GM21528 (cell line): ENCODE measurements at regions not wholly inside any gene's neighbourhood (a gene's known extent, or its start where the extent isn't known, plus 50 kb on each side); places are given as distances from the start of the nearest gene placed in this dataset.
"Not testable (repeated sequence)": the region's sequence is repeated elsewhere in the genome, so short reads cannot be mapped to it uniquely, and the experiment has no call there.

Source experiments
- ATAC-seq: cut with Tn5 transposase; IDR thresholded peaks from one replicate; pipeline ENCODE4 v1.9.1; 2021; ENCODE audit warnings: mild to moderate bottlenecking, moderate library complexity; ENCODE audit not compliant: unreplicated experiment, low FRiP score

DNA sequence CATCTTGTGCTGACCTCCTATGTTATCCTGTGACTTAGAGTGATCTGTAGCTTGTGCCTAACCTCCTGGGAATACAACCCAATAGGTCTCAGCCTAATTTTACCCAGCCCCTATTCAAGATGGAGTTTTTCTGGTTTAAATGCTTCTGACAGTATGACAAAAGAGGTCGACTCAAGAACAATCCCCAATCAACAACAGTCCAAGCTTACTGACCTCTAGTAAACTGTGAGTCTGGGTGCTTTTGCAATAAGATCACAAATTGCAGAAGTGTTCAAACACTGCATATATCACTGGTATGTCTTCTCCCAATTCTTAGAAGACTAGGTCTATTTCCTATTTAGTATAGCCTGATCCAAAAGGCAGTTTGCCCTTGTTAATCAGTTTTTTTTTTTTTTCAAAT, 323.5 kb upstream of the PTGER4 start:
- no peak for ATAC-seq

DNA sequence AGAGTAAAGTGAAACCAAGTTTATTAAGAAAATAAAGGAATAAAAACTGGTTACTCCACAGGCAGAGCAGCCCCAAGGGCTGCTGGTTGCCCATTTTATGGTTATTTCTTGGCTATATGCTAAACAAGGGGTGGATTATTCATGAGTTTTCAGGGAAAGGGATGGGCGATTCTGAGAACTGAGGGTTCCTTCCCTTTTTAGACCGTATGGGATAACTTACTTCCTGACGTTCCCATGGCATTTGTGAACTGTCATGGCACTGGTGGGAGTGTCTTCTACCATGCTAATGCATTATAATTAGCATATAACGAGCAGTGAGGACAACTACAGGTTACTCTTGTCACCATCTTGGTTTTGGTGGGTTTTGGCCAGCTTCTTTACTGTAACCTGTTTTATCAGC, 323.9 kb upstream of the PTGER4 start:
- no peak for ATAC-seq

DNA sequence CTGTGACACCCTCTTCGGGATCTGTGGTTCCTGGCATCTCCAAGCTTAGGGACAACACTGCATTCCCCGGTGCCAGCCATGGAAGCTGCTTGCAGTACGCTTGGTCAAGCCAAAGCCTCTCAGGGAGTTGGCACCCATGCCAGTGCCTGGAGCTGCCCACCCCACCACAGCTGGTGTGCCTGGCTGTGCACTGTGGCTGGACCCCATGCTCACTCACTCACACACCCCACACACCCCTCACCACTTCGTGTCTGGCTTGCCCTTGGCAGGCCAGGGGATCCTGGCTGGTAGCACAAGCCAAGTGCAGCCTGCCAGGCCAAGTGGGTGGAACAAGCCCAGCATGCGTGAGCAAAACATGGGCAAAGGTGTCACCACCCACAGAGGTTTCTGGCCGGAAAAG, 324.5 kb upstream of the PTGER4 start:
- ATAC-seq = no peak

DNA sequence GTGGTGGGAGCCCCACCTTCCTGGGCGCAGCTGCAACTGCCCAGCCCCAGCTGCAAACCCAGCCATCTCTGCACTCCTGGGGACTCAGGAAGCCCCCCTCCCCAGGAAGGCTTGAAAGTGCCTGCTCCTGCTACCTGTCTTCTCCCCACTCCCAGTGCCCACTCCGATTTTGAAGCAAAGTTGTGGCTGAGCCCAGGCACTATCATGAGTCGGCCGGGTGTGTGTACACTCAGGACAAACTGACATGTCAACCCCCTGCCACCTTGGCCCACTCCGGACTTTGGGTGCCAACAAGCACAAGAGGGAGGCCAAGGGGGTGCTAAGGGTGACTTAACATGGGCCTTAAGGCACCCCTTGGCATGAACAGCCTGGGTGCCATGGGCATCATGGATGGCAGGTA, 325.5 kb upstream of the PTGER4 start:
- ATAC-seq = no peak

DNA sequence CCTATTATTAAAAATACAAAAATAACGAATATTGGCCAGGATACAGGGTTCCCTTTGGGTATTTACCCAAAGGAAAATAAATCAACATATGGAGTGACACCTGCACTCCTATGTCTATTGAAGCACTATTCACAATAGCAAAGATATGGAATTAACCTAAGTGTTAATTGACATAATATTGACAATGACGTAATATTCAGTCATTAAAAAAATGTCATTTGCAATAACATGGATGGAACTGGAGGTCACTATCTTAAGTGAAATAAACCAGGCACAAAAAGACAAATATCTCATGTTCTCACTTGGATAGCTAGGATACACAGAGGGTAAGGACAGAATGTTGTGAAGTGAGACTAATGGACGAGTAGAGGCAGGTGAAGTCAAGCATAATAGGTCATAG, 326.3 kb upstream of the PTGER4 start:
- no peak for ATAC-seq

DNA sequence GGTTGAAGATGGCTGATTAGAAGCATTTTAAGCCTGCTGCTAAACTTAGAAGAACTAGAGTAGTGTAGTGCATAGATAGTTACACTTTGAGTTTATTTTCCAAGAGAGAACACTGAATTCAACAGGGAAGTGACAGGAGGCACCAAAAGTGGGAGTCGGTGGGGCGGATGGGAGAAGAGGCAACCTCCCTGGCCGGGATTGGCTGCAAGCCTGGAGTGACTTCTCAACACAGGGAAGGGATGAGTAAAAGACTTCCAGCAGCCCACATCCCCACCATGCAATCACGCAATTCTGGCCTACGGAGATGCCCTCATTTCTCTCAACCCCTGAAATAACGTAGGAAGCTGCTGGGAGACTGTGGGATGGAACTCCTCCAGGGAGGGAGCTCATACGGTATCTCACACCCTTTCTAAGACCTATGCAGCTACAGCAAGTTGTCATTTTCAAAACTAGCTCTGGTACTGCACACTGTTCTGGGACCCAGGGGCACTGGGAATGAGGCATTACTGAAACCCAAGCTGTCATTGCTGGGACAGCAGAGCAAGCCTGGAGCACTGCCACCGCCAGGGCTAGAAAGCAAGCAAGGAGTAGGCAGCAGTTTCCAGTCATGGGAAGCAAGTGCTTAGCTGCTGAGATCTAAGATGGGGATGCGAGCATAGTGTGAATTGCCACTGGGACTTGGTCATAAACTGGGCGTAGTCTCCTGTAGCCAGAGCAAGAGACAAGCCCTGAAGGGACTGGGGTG, 331.6 kb upstream of the PTGER4 start:
- no peak for ATAC-seq

DNA sequence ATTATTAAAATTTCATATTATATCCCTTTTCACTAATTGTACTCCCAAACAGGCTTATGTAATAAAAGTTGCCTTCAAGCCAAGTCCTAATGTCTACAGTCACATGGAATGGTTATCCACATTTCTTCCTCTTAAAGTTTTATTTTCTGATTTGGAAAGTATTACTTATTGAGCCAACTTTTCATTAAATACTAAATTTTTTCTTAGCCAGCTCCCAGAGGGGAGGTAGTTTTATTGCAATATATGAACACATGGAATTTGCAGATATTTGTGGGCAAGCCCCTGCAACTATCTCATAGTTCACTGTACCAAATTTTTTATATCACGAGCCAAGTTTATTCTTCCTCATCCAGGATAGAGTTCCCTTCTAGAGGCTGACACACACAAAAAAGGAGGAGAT, 332.8 kb upstream of the PTGER4 start:
- ATAC-seq = no peak

DNA sequence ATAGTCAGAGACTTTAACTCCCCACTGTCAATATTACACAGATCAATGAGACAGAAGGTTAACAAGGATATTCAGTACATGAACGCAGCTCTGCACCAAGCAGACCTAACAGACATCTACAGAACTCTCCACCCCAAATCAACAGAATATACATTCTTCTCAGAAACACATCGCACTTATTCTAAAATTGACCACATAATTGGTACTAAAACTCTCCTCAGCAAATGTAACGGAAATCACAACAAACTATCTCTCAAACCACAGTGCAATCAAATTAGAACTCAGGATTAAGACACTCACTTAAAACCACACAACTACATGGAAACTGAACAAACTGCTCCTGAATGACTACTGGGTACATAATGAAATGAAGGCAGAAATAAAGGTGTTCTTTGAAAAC, 341.3 kb upstream of the PTGER4 start:
- not testable (repeated sequence) for ATAC-seq

DNA sequence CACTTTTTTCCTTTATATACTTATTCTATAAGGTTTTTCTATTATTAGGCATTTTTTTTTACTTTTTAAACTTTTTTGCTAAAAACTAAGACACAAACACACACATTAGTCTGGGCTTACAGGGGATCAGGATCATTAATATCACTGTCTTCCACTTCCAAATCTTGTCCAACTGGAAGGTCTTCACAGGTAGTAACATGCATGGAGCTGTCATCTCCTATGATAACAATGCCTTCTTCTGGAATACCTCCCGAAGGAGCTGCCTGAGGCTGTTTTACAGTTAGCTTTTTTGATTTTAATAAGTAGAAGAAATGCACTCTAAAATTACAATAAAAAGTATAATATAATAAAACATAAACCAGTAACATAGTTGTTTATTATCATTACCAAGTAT, 345.5 kb upstream of the PTGER4 start:
- no peak for ATAC-seq

DNA sequence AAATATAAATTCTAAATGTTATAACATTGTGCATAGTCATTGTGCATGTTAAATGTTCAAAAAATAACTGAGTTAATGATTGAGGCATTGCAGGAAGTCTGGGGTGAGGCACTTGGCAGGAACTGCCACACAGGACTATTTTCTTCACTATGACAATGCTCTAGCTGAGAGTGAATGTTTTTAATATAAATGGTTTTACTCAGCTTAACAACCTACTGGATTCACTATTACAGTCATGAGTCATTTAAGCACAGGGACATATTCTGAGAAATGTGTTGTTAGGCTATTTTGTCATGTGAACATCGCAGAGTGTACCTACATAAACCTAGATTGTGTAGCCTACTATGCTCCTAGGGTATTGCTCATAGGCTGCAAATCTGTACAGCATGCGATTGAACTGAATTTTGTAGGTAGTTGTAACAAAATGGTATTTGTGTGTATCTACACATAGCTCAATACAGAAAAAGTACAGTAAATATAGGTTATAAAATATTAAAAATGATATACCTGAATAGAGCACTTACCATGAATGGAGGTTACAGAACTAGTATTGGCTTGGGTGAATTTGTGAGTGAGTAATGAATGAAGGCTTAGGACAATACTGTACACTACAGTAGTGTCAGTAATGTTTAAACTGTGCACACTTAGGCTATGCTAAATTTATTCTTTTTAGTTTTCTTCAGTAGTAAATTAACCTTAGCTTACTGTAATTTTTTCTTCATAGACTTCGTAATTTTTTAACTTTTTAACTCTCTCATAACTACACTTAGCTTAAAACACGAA, 346.1 kb upstream of the PTGER4 start:
- ATAC-seq = no peak

DNA sequence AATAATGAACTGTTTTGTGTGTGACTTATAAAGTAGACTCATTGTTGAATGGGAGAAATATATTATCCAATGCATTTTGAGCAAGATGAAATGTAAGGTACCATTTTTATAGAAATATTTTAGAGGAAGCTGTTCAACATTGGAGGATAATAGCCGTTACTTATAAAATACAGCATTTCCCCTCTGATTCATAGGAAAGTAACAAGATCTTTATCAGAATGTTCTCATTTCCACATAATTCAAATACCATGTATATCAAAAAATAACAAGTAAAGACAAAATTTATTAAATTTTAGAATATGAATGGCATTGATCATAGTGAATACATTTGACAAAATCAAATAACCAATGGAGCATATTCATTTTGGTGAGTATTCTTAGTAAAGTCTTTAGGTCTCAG, 346.7 kb upstream of the PTGER4 start:
- no peak for ATAC-seq

DNA sequence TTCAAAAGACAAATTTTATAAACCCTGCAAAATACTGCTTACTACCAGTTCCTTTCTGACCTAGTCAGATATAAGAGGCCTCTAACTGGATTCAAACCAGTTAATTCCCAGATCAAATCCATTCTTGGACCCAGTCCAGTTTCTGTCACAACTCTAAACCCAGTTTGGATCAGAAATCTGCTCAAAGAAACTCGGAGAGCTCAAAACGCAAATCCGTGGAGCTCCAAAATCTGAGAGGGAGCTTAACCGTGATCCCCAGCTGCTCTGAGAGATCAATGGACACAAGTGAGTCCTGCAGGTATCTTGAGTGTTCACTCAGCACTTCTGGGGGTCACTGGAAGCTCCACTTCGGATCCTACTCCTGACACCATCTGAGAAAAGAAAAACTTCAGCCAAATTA, 348.1 kb upstream of the PTGER4 start:
- ATAC-seq = no peak

DNA sequence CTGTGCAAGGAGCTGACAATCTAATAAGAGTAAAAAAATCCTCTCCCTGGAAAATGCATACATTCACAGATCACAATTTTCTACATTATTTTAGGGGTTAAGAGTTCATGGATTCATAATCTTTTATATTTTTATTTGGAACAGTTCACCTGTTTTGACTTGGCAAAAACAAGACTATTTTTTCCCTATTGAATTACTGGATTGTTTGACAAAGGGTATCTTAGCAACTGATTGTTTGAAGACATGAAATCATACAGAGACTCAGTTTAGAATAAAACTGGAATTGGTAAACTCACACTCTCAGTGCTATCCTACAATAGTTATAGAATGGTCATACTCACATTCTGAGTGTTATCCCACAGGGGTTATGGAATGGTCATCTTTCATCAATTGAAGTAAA, 358.2 kb upstream of the PTGER4 start:
- no peak for ATAC-seq

DNA sequence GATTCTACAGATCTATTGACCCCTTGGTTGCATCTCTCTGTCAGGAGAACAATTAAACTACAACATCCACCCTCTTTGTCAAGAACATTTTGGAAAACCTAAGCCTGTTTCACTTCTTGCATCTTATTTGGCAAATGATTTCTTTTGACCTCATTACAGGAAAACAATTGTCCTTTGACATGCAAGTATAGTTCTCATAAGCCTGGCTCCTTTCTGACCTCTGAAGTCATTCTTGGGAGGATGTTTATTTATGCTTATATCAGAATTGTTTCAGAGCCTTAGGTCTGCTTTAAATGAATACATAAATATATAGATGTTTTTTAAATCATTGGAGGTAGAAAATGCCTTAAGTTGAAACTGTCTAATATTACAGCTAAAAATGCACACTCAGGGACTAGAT, 361.3 kb upstream of the PTGER4 start:
- no peak for ATAC-seq

DNA sequence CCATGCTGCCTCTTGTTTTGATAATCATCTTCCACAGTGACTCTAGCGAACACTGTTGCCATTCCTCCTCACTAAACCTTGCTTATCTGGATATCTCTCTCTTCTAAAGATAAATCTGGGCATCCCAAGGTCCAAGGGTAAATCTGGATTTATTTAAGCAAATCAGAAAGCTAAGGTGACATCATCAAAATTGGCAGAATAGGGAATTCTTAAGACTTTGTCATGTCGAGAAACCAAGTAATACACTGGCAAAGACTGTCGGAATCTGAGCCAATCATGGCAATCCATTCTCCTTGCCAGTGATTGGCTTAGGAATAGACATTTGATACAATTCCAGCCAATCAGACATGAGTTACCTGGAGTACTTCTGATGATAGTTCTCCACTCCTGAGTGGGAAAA, 362.7 kb upstream of the PTGER4 start:
- no peak for ATAC-seq

DNA sequence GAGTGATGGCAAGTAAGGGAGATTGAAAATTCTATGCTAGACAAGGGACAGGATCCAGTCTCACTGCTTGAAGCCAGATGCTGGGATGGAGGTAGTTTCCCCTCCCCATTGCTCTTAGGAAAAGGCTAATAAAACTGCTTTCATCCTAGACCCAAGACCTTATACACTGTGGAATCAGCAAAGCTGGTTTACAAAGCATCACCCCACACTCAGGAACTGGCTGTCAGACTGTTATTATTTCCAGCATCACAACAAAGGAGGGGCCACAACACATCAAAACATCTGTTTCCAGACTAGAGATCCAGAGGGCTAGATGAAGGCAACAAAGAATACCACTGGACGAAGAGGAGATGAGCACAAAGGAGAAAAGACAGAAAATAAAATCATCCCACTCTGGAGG, 364.6 kb upstream of the PTGER4 start:
- no peak for ATAC-seq

DNA sequence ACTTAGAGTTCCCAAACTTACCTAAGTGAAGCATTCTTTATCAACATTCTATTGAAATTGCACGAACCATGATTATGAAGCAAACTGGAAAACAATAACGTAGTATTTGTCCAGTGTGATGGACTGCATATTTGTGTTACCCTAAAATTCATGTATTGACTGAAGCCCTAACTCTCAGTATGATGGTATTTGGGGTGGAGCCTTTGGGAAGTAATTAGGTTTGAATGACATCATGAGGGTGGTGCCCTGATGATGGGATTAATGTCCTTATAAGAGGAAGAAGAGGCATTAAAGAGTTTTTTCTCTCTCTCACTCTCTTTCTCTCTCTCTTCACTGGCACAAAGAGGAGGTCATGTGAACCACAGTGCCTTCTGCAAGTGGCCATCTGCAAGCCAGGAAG, 365.4 kb upstream of the PTGER4 start:
- ATAC-seq = no peak

DNA sequence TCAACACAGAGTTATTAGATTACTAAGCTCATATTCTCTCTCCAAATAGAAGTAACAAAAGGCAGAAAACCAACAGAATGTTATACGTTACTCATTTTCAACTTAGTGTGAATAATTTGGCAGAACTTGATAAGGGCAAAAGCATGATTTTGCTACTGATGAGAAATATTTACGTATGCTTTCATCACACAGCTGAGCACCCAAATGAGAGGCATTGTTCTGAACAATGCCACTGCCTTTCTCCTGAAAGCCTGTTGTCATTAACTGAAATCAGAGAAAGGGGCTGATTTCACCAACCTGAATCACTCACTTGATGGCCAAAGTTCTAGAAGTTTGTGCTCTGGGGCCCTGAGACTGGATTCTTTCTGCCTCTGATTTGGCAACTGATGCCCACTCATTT, 367.5 kb upstream of the PTGER4 start:
- no peak for ATAC-seq

DNA sequence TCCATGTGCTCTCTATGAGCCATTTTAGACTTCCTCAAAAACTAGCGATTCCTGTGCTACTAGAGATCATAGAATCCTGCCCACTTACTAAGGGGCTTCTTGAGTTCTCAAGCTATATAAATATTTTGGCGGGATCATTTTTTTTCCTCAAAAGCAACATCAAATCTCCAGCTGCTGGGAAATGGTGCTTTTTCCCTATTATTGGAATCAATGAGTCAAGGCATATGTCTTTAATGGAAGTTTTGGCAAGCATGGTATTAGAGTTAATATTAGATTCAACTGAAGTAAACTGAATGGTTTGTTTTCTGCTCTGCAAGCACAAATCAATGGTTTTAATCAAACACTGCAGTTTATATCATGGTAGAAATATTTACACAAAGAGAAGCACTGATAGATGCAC, 369.9 kb upstream of the PTGER4 start:
- ATAC-seq = no peak

DNA sequence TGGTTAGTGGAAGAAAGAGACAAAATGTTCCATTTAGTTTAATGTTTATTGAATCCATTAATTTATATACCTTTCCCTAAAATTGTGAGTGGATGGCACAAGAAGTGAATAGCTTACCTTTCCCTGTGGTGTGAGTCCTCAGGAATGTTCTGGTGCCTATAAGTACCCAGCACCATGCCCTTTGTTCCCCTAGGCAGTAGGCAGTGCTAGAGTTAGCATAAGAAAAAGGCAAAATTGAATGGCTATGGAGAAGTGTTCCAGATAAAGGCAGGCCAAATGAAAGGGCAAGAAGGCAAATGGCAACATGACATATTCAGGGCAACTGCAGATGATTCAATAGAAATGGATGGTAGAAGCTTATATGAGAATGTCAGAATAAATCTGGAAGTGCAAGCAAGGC, 370.8 kb upstream of the PTGER4 start:
- ATAC-seq = no peak

DNA sequence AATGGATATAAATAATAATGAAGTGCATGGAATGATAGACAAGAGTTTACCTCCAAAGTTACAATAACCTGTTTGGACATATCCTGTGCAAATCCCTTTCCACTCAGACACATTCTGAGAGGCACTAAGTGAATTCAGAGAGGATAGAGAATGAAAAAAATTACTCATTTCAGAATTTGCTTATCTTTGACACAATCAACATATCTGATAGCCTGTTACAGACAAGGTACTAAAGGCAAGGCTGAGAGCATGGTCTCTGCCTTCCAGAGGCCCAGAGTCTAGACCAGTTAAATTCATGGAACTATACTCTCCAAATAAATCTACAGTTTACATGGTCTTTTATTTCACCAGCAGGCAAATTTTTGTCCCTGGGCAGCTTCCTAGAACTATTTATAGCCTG, 371.8 kb upstream of the PTGER4 start:
- ATAC-seq = no peak

DNA sequence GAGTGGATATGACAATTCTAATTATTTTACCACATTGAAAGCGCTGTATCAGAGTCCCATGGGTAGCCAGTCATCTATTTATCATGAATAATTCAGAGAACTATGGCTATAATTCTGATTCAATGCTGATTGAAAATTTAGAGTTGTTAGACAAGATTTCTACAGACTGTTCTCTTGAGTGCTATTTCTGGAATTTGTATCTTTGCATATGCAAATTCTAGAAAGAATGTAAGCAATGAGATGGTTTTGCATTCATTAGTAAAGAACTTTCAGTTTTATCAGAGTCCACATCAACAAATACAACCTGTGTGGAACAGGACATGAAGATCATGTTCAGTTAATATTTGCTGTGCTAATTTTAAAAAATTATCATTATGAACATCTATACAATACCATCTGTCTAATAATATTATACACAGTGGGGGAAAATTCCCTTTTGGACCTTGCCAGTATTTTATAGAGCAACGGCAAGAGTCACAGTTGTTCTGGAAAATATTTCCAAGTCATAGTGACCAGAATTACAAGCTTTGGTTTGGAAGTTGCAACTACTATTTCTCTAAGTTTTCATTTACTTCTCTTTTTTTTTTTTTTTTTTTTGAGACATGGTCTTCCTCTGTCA, 372.7 kb upstream of the PTGER4 start:
- ATAC-seq = no peak
